SK-N-SH (cell line): ENCODE measurements at regions not wholly inside any gene's neighbourhood (a gene's known extent, or its start where the extent isn't known, plus 50 kb on each side); places are given as distances from the start of the nearest gene placed in this dataset.

ENCODE experiments used
- CHD2 ChIP-seq: fragments of 150-350 bp; IDR thresholded peaks from 2 replicates; pipeline ENCODE4 v1.6.1; 2018; ENCODE audit warnings: low read length; ENCODE audit not compliant: partially characterized antibody
- CTCF ChIP-seq: fragments of 200-600 bp; sonication (generic); IDR thresholded peaks from 2 replicates; pipeline ENCODE4 v1.6.1; 2017; ENCODE audit warnings: antibody characterized with exemption, mild to moderate bottlenecking, moderate library complexity
- ELF1 ChIP-seq: IDR thresholded peaks from 2 replicates; pipeline ENCODE4 v1.4.0; 2012
- EP300 ChIP-seq, 2 experiments: IDR thresholded peaks; 2 replicates each; pipeline versions ENCODE4 v1.4.0 to v1.6.1; 2012; ENCODE audit warnings: borderline replicate concordance in 1 of 2, low read depth in 1 of 2, low read length in 1 of 2
- FOXM1 ChIP-seq: IDR thresholded peaks from 2 replicates; pipeline ENCODE4 v1.4.0; 2012; ENCODE audit warnings: low read depth, mild to moderate bottlenecking
- JUND ChIP-seq: IDR thresholded peaks from 2 replicates; pipeline ENCODE4 v1.4.0; 2012
- NRF1 ChIP-seq: IDR thresholded peaks from 2 replicates; pipeline ENCODE4 v1.6.1; 2012; ENCODE audit warnings: low read depth, mild to moderate bottlenecking, low read length
- PBX3 ChIP-seq: IDR thresholded peaks from 2 replicates; pipeline ENCODE4; 2012
- RAD21 ChIP-seq: IDR thresholded peaks from 2 replicates; pipeline ENCODE4 v1.6.1; 2012; ENCODE audit warnings: mild to moderate bottlenecking, low read length
- REST ChIP-seq: IDR thresholded peaks from 2 replicates; pipeline ENCODE4 v1.6.1; 2012; ENCODE audit warnings: mild to moderate bottlenecking, low read depth, low read length, moderate library complexity
- SIN3A ChIP-seq: IDR thresholded peaks from 2 replicates; pipeline ENCODE4 v1.6.1; 2012; ENCODE audit warnings: low read depth, mild to moderate bottlenecking, low read length, moderate library complexity, borderline replicate concordance
- SMC3 ChIP-seq: IDR thresholded peaks from 2 replicates; pipeline ENCODE4 v1.6.1; 2012; ENCODE audit warnings: low read depth, low read length, improper control_type of control experiment
- USF1 ChIP-seq: IDR thresholded peaks from 2 replicates; pipeline ENCODE4 v1.4.0; 2012; ENCODE audit warnings: low read depth, borderline replicate concordance
- YY1 ChIP-seq: IDR thresholded peaks from 2 replicates; pipeline ENCODE4 v1.4.0; 2012; ENCODE audit warnings: low read depth, mild to moderate bottlenecking

- TF ChIP-seq CTCF = no peak
- TF ChIP-seq FOXM1 = no peak
- no peak for TF ChIP-seq CHD2
- no peak for TF ChIP-seq RAD21
- no peak for TF ChIP-seq YY1
- no peak for TF ChIP-seq JUND
- TF ChIP-seq NRF1 = no peak
- TF ChIP-seq EP300 (IDR thresholded peaks at IDR 0.05; ENCODE audit: borderline replicate concordance in 1 of 2, low read depth in 1 of 2, low read length in 1 of 2) = no peak
- TF ChIP-seq ELF1 = no peak
- no peak for TF ChIP-seq SMC3
- TF ChIP-seq PBX3 = no peak
- no peak for TF ChIP-seq REST
- no peak for TF ChIP-seq SIN3A
- no peak for TF ChIP-seq USF1
Observed at GRCh38 chr11:130609121-130610035, 160.9 kb downstream of the ADAMTS15 start.
